ENCODE measurements at regions not wholly inside any gene's neighbourhood (a gene's known extent, or its start where the extent isn't known, plus 50 kb on each side); places are given as distances from the start of the nearest gene placed in this dataset.

- TF ChIP-seq CTCF (IDR thresholded peaks at IDR 0.05) = no peak
- TF ChIP-seq TAF1 (IDR thresholded peaks at IDR 0.05; ENCODE audit: borderline replicate concordance, low read depth, low read length) = no peak
- no peak for TF ChIP-seq RAD21 (IDR thresholded peaks at IDR 0.05; ENCODE audit: low read length)
- no peak for TF ChIP-seq USF2 (IDR thresholded peaks at IDR 0.05; ENCODE audit: borderline replicate concordance, low read depth, low read length)
- no peak for TF ChIP-seq GATA2 (CRISPR knock-in tag; IDR thresholded peaks at IDR 0.05)
- no peak for TF ChIP-seq EP300 (IDR thresholded peaks at IDR 0.05; ENCODE audit: borderline replicate concordance in 1 of 2, low read depth in 1 of 2, low read length in 1 of 2)
- TF ChIP-seq EZH2phosphoT487 (IDR thresholded peaks at IDR 0.05; ENCODE audit: borderline replicate concordance, low read depth) = no peak
- no peak for TF ChIP-seq MAX (IDR thresholded peaks at IDR 0.05; ENCODE audit: low read depth)
These were observed 312.4 kb downstream of the METTL4 start for GRCh38 chr18:2258954-2259353.

Data from SK-N-SH (cell line).